Neutrophil (primary cell): ENCODE measurements at regions not wholly inside any gene's neighbourhood (a gene's known extent, or its start where the extent isn't known, plus 50 kb on each side); places are given as distances from the start of the nearest gene placed in this dataset.

Source experiments
- H3K27ac ChIP-seq: fragments of 200-600 bp; sonication (generic); 2 replicates; pipeline ENCODE4 v1.5.1; 2016; ENCODE audit warnings: mild to moderate bottlenecking, moderate library complexity
- H3K27me3 ChIP-seq: fragments of 200-600 bp; sonication (generic); 2 replicates; pipeline ENCODE4 v1.6.0; 2016; ENCODE audit warnings: mild to moderate bottlenecking
- H3K36me3 ChIP-seq: fragments of 200-600 bp; sonication (generic); 2 replicates; pipeline ENCODE4 v1.5.1; 2017
- H3K4me1 ChIP-seq, 2 experiments: fragments of 200-600 bp in 1 of 2; sonication (generic) in 1 of 2; 1 replicate in 1 of 2; 2 replicates in 1 of 2; pipeline versions ENCODE4 v1.5.1 to v1.6.1; 2013 to 2016; ENCODE audit warnings: low read depth in 1 of 2, low read length in 1 of 2, mild to moderate bottlenecking in 1 of 2, moderate library complexity in 1 of 2; ENCODE audit not compliant: control insufficient read depth in 1 of 2, insufficient read depth in 1 of 2
- H3K4me3 ChIP-seq, 2 experiments: fragments of 200-600 bp in 1 of 2; sonication (generic) in 1 of 2; 1 replicate in 1 of 2; 2 replicates in 1 of 2; pipeline ENCODE4 v1.5.1; 2013 to 2016; ENCODE audit warnings: low read depth in 1 of 2, low read length in 1 of 2, mild to moderate bottlenecking in 1 of 2, moderate library complexity in 1 of 2
- H3K9me3 ChIP-seq: fragments of 200-600 bp; sonication (generic); 2 replicates; pipeline ENCODE4 v1.5.1; 2016
- TF ChIP-seq, protein P1 (sequence below): fragments of 200-600 bp; sonication (generic); IDR thresholded peaks from 2 replicates; pipeline ENCODE4 v1.5.1; 2016; ENCODE audit warnings: antibody characterized with exemption

DNA sequence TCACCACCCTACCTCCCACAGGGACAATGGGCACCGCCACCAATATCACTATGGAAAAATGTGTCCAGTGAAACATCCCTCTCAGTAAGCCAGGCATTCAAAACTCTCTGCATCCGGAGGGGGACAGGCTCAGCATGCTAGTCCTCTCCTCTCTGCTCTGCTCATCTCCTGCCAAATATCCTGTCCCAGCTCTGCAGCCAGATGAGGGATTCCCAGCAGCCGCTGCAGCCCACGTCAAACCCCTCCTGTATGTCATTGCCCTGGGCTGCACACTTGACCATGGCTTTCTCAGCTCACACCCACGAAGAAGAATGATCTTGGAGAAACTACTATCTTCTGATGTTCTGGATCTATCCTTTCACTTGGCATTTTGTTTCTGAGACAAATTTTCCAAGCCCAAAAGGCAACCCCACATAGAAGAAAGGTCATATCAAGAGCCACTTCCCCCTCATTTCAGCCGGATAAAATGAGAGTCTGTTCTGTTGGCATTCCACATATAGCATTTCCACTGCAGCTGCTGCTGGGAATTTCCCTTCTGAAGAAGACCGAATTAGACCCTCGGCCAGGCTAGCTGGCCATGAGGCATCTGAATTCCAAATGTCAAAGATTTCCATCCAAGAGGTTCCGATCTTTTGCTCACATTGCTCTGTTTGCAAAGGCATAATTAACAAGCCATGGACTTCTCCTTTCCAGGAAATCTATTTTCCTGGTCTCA, 338.0 kb downstream of the ACTL7B start:
- no peaks in the 10 kb centered on the region for H3K9me3 ChIP-seq
- H3K27ac ChIP-seq: no peak overlapping the region
- H3K27me3 ChIP-seq: no peaks in the 10 kb centered on the region

DNA sequence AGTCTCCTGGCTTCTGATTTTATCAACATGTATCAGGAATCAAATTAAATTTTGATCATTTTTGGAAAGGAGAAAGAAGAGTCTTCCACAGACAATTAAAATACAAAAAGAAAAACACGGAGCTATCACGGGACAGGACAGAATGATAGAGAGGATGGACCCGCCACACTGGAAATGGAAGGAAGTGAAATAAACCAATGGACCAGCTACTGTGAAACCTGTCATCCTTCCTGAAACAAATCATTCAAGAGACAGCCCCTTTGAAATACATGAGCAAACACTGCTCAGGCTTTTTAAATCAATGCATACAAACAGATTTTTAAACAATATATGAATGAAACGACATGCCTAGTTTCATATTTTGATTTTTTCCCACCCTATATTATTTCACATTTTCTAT, 339.4 kb downstream of the ACTL7B start:
- Histone ChIP-seq H3K36me3 (no peaks in the 10 kb centered on the region), H3K9me3 (no peaks in the 10 kb centered on the region), H3K27me3 (no peaks in the 10 kb centered on the region), H3K4me3 (no peak overlapping the region), H3K27ac (no peak overlapping the region), H3K4me1 (no peaks in the 10 kb centered on the region)
- TF ChIP-seq, protein P1, sequence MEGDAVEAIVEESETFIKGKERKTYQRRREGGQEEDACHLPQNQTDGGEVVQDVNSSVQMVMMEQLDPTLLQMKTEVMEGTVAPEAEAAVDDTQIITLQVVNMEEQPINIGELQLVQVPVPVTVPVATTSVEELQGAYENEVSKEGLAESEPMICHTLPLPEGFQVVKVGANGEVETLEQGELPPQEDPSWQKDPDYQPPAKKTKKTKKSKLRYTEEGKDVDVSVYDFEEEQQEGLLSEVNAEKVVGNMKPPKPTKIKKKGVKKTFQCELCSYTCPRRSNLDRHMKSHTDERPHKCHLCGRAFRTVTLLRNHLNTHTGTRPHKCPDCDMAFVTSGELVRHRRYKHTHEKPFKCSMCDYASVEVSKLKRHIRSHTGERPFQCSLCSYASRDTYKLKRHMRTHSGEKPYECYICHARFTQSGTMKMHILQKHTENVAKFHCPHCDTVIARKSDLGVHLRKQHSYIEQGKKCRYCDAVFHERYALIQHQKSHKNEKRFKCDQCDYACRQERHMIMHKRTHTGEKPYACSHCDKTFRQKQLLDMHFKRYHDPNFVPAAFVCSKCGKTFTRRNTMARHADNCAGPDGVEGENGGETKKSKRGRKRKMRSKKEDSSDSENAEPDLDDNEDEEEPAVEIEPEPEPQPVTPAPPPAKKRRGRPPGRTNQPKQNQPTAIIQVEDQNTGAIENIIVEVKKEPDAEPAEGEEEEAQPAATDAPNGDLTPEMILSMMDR: no peak

More for the DNA sequence above, 338.0 kb downstream of the ACTL7B start:
- no peak overlapping the region for H3K4me3 ChIP-seq
- H3K36me3 ChIP-seq: no peaks in the 10 kb centered on the region
- TF ChIP-seq, protein P1: no peak
- H3K4me1 ChIP-seq: no peaks in the 10 kb centered on the region

DNA sequence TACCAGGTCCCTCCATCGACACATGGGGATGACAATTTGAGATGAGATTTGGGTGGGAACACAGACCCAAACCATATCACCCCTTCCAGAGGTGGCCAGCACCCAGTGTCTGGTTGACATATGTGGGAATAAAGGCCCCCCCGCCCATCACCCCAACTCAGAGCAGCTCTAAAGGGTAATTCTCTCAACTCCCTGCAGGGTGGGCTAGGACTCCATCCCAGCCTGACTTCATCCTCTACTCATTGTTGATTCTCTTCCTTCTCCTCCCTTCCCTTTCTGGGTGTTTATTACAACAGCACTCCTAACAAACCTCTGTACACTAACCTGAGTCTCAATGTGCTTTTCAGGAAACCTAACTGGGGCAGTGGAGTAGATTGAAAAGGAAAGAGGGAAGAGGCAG, 339.9 kb downstream of the ACTL7B start:
- Histone ChIP-seq H3K4me3 (no peak overlapping the region), H3K27ac (no peak overlapping the region), H3K4me1 (no peaks in the 10 kb centered on the region), H3K36me3 (no peaks in the 10 kb centered on the region), H3K27me3 (no peaks in the 10 kb centered on the region), H3K9me3 (no peaks in the 10 kb centered on the region)
- TF ChIP-seq, protein P1: no peak

DNA sequence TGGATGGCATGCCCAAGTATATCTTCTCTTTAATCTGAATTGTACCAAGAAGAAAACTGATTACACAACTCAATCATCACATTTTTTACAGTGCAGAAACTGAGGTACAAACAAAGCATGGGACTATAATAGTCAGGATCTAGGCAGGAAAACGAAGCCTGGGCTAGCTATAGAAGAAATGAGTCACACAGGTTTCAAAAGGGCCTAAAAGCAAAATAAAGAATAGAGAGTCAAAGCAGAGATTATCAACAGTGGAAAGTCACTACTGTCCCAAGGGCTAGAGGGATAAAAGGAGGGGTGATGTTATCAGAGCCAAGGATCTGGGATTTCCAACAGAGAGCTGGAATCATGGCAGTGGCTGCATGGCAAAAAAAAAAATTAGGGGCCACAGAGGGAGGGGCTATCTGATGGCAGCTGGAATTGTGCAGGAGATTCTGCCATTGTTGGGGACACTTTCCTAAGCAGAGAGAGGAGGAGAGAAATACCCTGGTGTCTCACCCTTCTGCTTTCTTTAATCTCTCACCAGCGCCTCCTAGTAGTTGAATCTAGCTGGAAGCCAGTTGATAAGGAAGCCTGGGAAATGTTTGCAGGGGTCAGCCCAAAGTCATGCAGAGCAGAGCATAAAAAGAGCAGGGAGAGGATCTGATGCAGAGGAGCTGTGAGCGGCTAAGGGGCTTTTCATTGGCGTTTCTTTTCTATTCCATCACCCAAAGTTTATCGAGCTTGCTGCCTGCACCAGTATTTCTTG, 343.2 kb downstream of the ACTL7B start:
- Histone ChIP-seq H3K4me3 (no peak overlapping the region), H3K36me3 (no peaks in the 10 kb centered on the region), H3K9me3 (no peaks in the 10 kb centered on the region), H3K27me3 (no peaks in the 10 kb centered on the region), H3K4me1 (no peaks in the 10 kb centered on the region), H3K27ac (no peak overlapping the region)
- TF ChIP-seq, protein P1: no peak

DNA sequence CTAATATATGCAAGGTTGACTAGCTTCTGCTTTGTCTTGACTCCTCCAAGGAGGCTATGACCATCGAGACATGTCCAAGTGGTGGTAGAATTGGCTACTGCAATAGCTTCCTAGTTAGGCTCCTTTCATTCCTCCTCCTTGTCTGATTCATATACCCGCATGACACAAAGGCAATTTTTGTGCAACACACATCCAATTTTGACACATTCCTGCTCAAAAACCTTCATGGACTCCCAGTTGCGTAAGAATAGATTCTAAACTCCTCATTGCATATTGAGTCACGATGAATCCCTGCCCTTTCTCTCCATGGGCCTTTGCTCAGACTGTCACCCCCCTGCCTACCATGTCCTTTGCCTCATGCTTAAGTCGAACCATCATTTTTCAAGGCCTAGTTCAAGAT, 344.5 kb downstream of the ACTL7B start:
- H3K36me3 ChIP-seq: no peaks in the 10 kb centered on the region
- no peaks in the 10 kb centered on the region for H3K27me3 ChIP-seq
- no peak overlapping the region for H3K27ac ChIP-seq
- TF ChIP-seq, protein P1: no peak
- no peak overlapping the region for H3K4me3 ChIP-seq
- no peaks in the 10 kb centered on the region for H3K4me1 ChIP-seq
- no peaks in the 10 kb centered on the region for H3K9me3 ChIP-seq
